Liver (tissue), 3 donors: ENCODE measurements at regions not wholly inside any gene's neighbourhood (a gene's known extent, or its start where the extent isn't known, plus 50 kb on each side); places are given as distances from the start of the nearest gene placed in this dataset.

Experiments used
- CTCF ChIP-seq: fragments of 150-350 bp; IDR thresholded peaks from 2 replicates; pipeline ENCODE4 v1.5.1; 2017; ENCODE audit warnings: improper control_type of control experiment, low read depth, low read length; ENCODE audit not compliant: missing input control
- FOXA1 ChIP-seq: IDR thresholded peaks from 2 replicates; pipeline ENCODE4 v1.6.1; 2016; ENCODE audit warnings: antibody characterized with exemption
- FOXA2 ChIP-seq: IDR thresholded peaks from 2 replicates; pipeline ENCODE4 v1.6.1; 2016; ENCODE audit warnings: antibody characterized with exemption
- GABPA ChIP-seq, 2 donors: IDR thresholded peaks in 1 of 2; conservative IDR thresholded peaks in 1 of 2; 2 replicates each; pipeline ENCODE4 v1.6.1; 2016; ENCODE audit warnings: antibody characterized with exemption in 2 of 2, mild to moderate bottlenecking in 1 of 2, moderate library complexity in 1 of 2
- HNF4A ChIP-seq, 2 donors: conservative IDR thresholded peaks; 2 replicates each; pipeline ENCODE4 v1.6.1; 2016; ENCODE audit warnings: antibody characterized with exemption in 2 of 2, mild to moderate bottlenecking in 2 of 2
- HNF4G ChIP-seq: IDR thresholded peaks from 2 replicates; pipeline ENCODE4 v1.6.1; 2016; ENCODE audit warnings: antibody characterized with exemption
- JUND ChIP-seq, 2 donors: IDR thresholded peaks; 2 replicates each; pipeline ENCODE4 v1.6.1; 2016; ENCODE audit warnings: antibody characterized with exemption in 2 of 2
- MAX ChIP-seq: IDR thresholded peaks from 2 replicates; pipeline ENCODE4 v1.6.1; 2016; ENCODE audit warnings: antibody characterized with exemption
- RAD21 ChIP-seq, 2 donors: IDR thresholded peaks; 2 replicates each; pipeline ENCODE4 v1.6.1; 2016; ENCODE audit warnings: antibody characterized with exemption in 2 of 2, mild to moderate bottlenecking in 2 of 2
- REST ChIP-seq: IDR thresholded peaks from 2 replicates; pipeline ENCODE4 v1.6.1; 2016; ENCODE audit warnings: antibody characterized with exemption, mild to moderate bottlenecking
- RXRA ChIP-seq, 2 donors: IDR thresholded peaks; 2 replicates each; pipeline ENCODE4 v1.6.1; 2017 to 2018; ENCODE audit warnings: antibody characterized with exemption in 2 of 2, mild to moderate bottlenecking in 1 of 2
- SP1 ChIP-seq: IDR thresholded peaks from 2 replicates; pipeline ENCODE4 v1.6.1; 2018; ENCODE audit warnings: antibody characterized with exemption, mild to moderate bottlenecking
- YY1 ChIP-seq: IDR thresholded peaks from 2 replicates; pipeline ENCODE4 v1.6.1; 2016; ENCODE audit warnings: antibody characterized with exemption, mild to moderate bottlenecking
- ZBTB33 ChIP-seq: IDR thresholded peaks from 2 replicates; pipeline ENCODE4 v1.6.1; 2016; ENCODE audit warnings: antibody characterized with exemption
- donor health status: healthy.
- donor health status: healthy.

- TF ChIP-seq CTCF (no peak), ZBTB33 (no peak), REST (no peak), RAD21 (IDR thresholded peaks at IDR 0.05) (no peak), JUND (IDR thresholded peaks at IDR 0.05) (no peak), HNF4A (conservative IDR thresholded peaks at IDR 0.05) (no peak), MAX (no peak), YY1 (no peak), FOXA2 (no peak), RXRA (IDR thresholded peaks at IDR 0.05) (no peak), FOXA1 (no peak), SP1 (no peak), GABPA (IDR thresholded peaks at IDR 0.05 in 1 of 2, conservative IDR thresholded peaks at IDR 0.05 in 1 of 2) (no peak), HNF4G (no peak)
Observed at GRCh38 chr12:16090974-16091373, 179.8 kb downstream of the DERA start.
